Mesenchymal stem cell (in vitro differentiated cells and primary cell): ENCODE measurements at regions not wholly inside any gene's neighbourhood (a gene's known extent, or its start where the extent isn't known, plus 50 kb on each side); places are given as distances from the start of the nearest gene placed in this dataset. TPM values are rescaled to one million over a fixed set of nuclear protein-coding genes. Genes with fewer than 3 reads are reported as not detected.

Experiments used
- small RNA-seq: library from polyadenylated mRNA; stranded (forward); fragments of <200 nt; extraction: miRNeasy Mini kit (QIAGEN cat#:217004); gene quantifications from one replicate; pipeline ENCODE3, GENCODE V24; 2013; ENCODE audit warnings: low read depth

Small RNAs in the stretch of these regions (small RNA-seq; reads per million reads assigned to genes)
- gene MIR4452, result not detected
